WTC11 (cell line): ENCODE measurements at regions not wholly inside any gene's neighbourhood (a gene's known extent, or its start where the extent isn't known, plus 50 kb on each side); places are given as distances from the start of the nearest gene placed in this dataset.

Experiments
- ATAC-seq: fragments of 200-7000 bp; cut with Tn5 transposase; 2 replicates; pipeline ENCODE4 v1.10.0; 2021; ENCODE audit warnings: mild to moderate bottlenecking, moderate library complexity
- CTCF ChIA-PET: fragments of 300-600 bp; sonication (Branson Sonifier 250); formaldehyde crosslinking; loops from one replicate; lab custom pipeline; 2021; ENCODE audit warnings: antibody characterized with exemption; lab: Charles Lee
- POLR2A ChIA-PET: fragments of 350-600 bp; sonication (Branson Sonifier 250); formaldehyde crosslinking; loops from one replicate; lab custom pipeline; 2021; ENCODE audit warnings: antibody characterized with exemption; lab: Charles Lee
- DNase-seq: peaks from one replicate; pipeline ENCODE4 v3.0.0; 2021; ENCODE audit warnings: low spot score
- H3K27ac Mint-ChIP-seq: 2 replicates; pipeline ENCODE4 v1.8.0; 2021; ENCODE audit warnings: mixed read lengths
- H3K27me3 Mint-ChIP-seq: 2 replicates; pipeline ENCODE4 v1.8.0; 2021; ENCODE audit warnings: low read depth, mild to moderate bottlenecking, moderate library complexity, mixed read lengths
- H3K36me3 Mint-ChIP-seq: 2 replicates; pipeline ENCODE4 v1.8.0; 2021; ENCODE audit warnings: mixed read lengths
- H3K4me1 Mint-ChIP-seq: 2 replicates; pipeline ENCODE4 v1.8.0; 2022; ENCODE audit warnings: mixed read lengths
- H3K4me3 Mint-ChIP-seq: 2 replicates; pipeline ENCODE4 v1.8.0; 2021; ENCODE audit warnings: mild to moderate bottlenecking, moderate library complexity, mixed read lengths
- H3K9me3 Mint-ChIP-seq: 2 replicates; pipeline ENCODE4 v1.8.0; 2021; ENCODE audit warnings: mixed read lengths
- CBFB ChIP-seq: sonication (generic); formaldehyde crosslinking; IDR thresholded peaks from 2 replicates; pipeline ENCODE4 v1.8.1; 2022; ENCODE audit warnings: mild to moderate bottlenecking, low read depth, missing genetic modification reagents
- CDX4 ChIP-seq: fragments of 250-450 bp; sonication (Bioruptor Pico); IDR thresholded peaks from 2 replicates; pipeline ENCODE4 v1.9.0; 2021; ENCODE audit warnings: moderate library complexity, mild to moderate bottlenecking, inconsistent platforms, borderline replicate concordance
- CREM ChIP-seq: sonication (generic); formaldehyde crosslinking; IDR thresholded peaks from 2 replicates; pipeline ENCODE4 v1.8.1; 2022; ENCODE audit warnings: mild to moderate bottlenecking, missing genetic modification reagents, moderate library complexity
- FOXJ3 ChIP-seq: sonication (generic); formaldehyde crosslinking; IDR thresholded peaks from 2 replicates; pipeline ENCODE4 v1.9.0; 2021; ENCODE audit warnings: missing genetic modification reagents, mild to moderate bottlenecking, borderline replicate concordance
- FOXK1 ChIP-seq: sonication (generic); formaldehyde crosslinking; IDR thresholded peaks from 2 replicates; pipeline ENCODE4 v1.8.0; 2022; ENCODE audit warnings: mild to moderate bottlenecking, moderate library complexity, missing genetic modification reagents
- GTF2I ChIP-seq: fragments of 250-450 bp; sonication (Bioruptor Pico); conservative IDR thresholded peaks from 2 replicates; pipeline ENCODE4 v1.4.0; 2021; ENCODE audit warnings: mild to moderate bottlenecking
- IRF2 ChIP-seq: sonication (generic); formaldehyde crosslinking; IDR thresholded peaks from 2 replicates; pipeline ENCODE4 v1.8.0; 2022; ENCODE audit warnings: low read depth, missing genetic modification reagents, borderline replicate concordance
- MXD4 ChIP-seq: fragments of 250-450 bp; sonication (Bioruptor Pico); IDR thresholded peaks from 2 replicates; pipeline ENCODE4 v1.8.0; 2021; ENCODE audit warnings: mild to moderate bottlenecking, moderate library complexity, borderline replicate concordance
- NFATC4 ChIP-seq: fragments of 250-450 bp; sonication (Bioruptor Pico); IDR thresholded peaks from 2 replicates; pipeline ENCODE4 v1.9.0; 2021; ENCODE audit warnings: mild to moderate bottlenecking
- NFE2L1 ChIP-seq: sonication (generic); formaldehyde crosslinking; IDR thresholded peaks from 2 replicates; pipeline ENCODE4 v1.8.1; 2023; ENCODE audit warnings: missing genetic modification reagents
- NFYB ChIP-seq: sonication (generic); formaldehyde crosslinking; conservative IDR thresholded peaks from 2 replicates; pipeline ENCODE4 v1.8.0; 2022; ENCODE audit warnings: low read depth, missing genetic modification reagents
- NR2C2 ChIP-seq: sonication (generic); formaldehyde crosslinking; IDR thresholded peaks from 2 replicates; pipeline ENCODE4 v1.8.0; 2022; ENCODE audit warnings: mild to moderate bottlenecking, missing genetic modification reagents
- PRDM15 ChIP-seq: sonication (generic); formaldehyde crosslinking; IDR thresholded peaks from 2 replicates; pipeline ENCODE4 v1.8.0; 2022; ENCODE audit warnings: missing genetic modification reagents
- RELA ChIP-seq: sonication (generic); formaldehyde crosslinking; IDR thresholded peaks from 2 replicates; pipeline ENCODE4 v1.8.1; 2022; ENCODE audit warnings: missing genetic modification reagents, mild to moderate bottlenecking, borderline replicate concordance
- SMAD4 ChIP-seq: sonication (generic); formaldehyde crosslinking; IDR thresholded peaks from 2 replicates; pipeline ENCODE4 v1.8.0; 2022; ENCODE audit warnings: mild to moderate bottlenecking, missing genetic modification reagents
- SP1 ChIP-seq: sonication (generic); formaldehyde crosslinking; conservative IDR thresholded peaks from 2 replicates; pipeline ENCODE4 v1.8.1; 2022; ENCODE audit warnings: missing genetic modification reagents
- STAT6 ChIP-seq: sonication (generic); formaldehyde crosslinking; conservative IDR thresholded peaks from 2 replicates; pipeline ENCODE4 v1.8.1; 2023; ENCODE audit warnings: mild to moderate bottlenecking, low read depth, missing genetic modification reagents, moderate library complexity
- TCF7 ChIP-seq: sonication (generic); formaldehyde crosslinking; IDR thresholded peaks from 2 replicates; pipeline ENCODE4 v1.8.0; 2022; ENCODE audit warnings: mild to moderate bottlenecking, low read depth, missing genetic modification reagents, moderate library complexity
- TP53 ChIP-seq: sonication (generic); formaldehyde crosslinking; IDR thresholded peaks from 2 replicates; pipeline ENCODE4 v1.8.1; 2023; ENCODE audit warnings: mild to moderate bottlenecking, missing genetic modification reagents
- USF2 ChIP-seq: sonication (generic); formaldehyde crosslinking; IDR thresholded peaks from 2 replicates; pipeline ENCODE4 v1.8.1; 2023; ENCODE audit warnings: mild to moderate bottlenecking, missing genetic modification reagents, moderate library complexity
- ZBTB21 ChIP-seq: sonication (generic); formaldehyde crosslinking; IDR thresholded peaks from 2 replicates; pipeline ENCODE4 v1.8.1; 2023; ENCODE audit warnings: mild to moderate bottlenecking, missing genetic modification reagents, borderline replicate concordance
- ZNF263 ChIP-seq: sonication (generic); formaldehyde crosslinking; IDR thresholded peaks from 2 replicates; pipeline ENCODE4 v1.8.1; 2022; ENCODE audit warnings: low read depth, mild to moderate bottlenecking, moderate library complexity, missing genetic modification reagents
- ZNF512 ChIP-seq: sonication (generic); formaldehyde crosslinking; IDR thresholded peaks from 2 replicates; pipeline ENCODE4 v1.8.1; 2022; ENCODE audit warnings: missing genetic modification reagents, borderline replicate concordance
- TF ChIP-seq, protein P1 (sequence below): sonication (generic); formaldehyde crosslinking; IDR thresholded peaks from 2 replicates; pipeline ENCODE4 v1.8.0; 2022; ENCODE audit warnings: mild to moderate bottlenecking, missing genetic modification reagents

GRCh38 chr13:53749306-53749705 lies 720.7 kb downstream of the OLFM4 start:
- no peak for ATAC-seq
- CTCF ChIA-PET: no interaction called here
- H3K27me3 Mint-ChIP-seq: no peaks in the 10 kb centered on the region

DNA sequence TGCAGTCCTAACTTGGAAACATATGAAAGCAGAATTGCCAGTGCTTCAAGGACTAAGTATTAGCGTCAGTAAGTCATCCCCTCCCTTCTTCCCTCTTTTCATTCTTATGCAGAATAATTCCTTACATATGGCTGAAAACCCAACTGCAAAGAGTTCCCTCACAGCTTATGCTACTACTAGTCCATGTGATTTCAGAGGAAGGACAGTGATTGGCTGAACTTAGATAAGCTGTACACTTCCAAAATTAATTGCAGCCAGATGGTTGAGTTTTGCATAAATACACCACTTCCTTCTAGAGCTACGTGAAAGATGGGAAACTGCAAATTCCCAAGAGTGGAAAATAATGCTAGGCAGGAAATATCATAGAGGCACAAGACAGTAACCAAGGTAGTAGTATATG lies 730.4 kb downstream of the OLFM4 start:
- Mint-ChIP-seq H3K4me1 (peaks cover 7% of the 10 kb centered on the region), H3K27ac (no peak overlapping the region), H3K27me3 (no peaks in the 10 kb centered on the region; the same call in 1 of the 2 replicates), H3K9me3 (peaks cover 35% of the 10 kb centered on the region), H3K36me3 (no peaks in the 10 kb centered on the region; the same call in 1 of the 2 replicates), H3K4me3 (no peak overlapping the region)
- ChIA-PET POLR2A (no interaction called here), CTCF (interaction anchor here (1.2 to 1.4 kb wide), 2 partner anchors 64 to 508 kb away, joined by 3 to 6 read pairs; no protein-coding TSS in a partner anchor)
- ATAC-seq (peak; percentile 38; the same call in 1 of the 2 replicates), DNase-seq (no peak)
- no peak for TF ChIP-seq NFATC4 (CRISPR knock-in tag)
- TF ChIP-seq USF2 (CRISPR knock-in tag): peak; percentile 37

More at GRCh38 chr13:53749306-53749705, 720.7 kb downstream of the OLFM4 start:
- no peak for DNase-seq
- POLR2A ChIA-PET: no interaction called here
- no peak for TF ChIP-seq FOXJ3
- no peak for TF ChIP-seq FOXK1 (CRISPR knock-in tag)
- no peak for TF ChIP-seq ZNF263 (CRISPR knock-in tag)
- TF ChIP-seq CREM (CRISPR knock-in tag): no peak
- no peak for TF ChIP-seq NFE2L1 (CRISPR knock-in tag)
- TF ChIP-seq PRDM15 (CRISPR knock-in tag): no peak
- no peak for TF ChIP-seq SMAD4 (CRISPR knock-in tag)
- no peak for TF ChIP-seq SP1 (CRISPR knock-in tag)
- no peak for TF ChIP-seq IRF2 (CRISPR knock-in tag)
- no peak for TF ChIP-seq CDX4 (CRISPR knock-in tag)
- no peak for TF ChIP-seq CBFB (CRISPR knock-in tag)
- no peak for TF ChIP-seq RELA
- TF ChIP-seq NR2C2 (CRISPR knock-in tag): no peak
- no peak for TF ChIP-seq ZNF512
- no peak for TF ChIP-seq NFATC4 (CRISPR knock-in tag)
- no peak for TF ChIP-seq NFYB (CRISPR knock-in tag)
- TF ChIP-seq, all 79 proteins: peak for 0
- peaks cover 5% of the 10 kb centered on the region for H3K36me3 Mint-ChIP-seq
- peaks cover 18% of the 10 kb centered on the region for H3K9me3 Mint-ChIP-seq
- H3K4me3 Mint-ChIP-seq: no peak overlapping the region
- peaks cover 7% of the 10 kb centered on the region for H3K4me1 Mint-ChIP-seq
- H3K27ac Mint-ChIP-seq: no peak overlapping the region

- no peak overlapping the region for H3K27ac Mint-ChIP-seq
- H3K4me1 Mint-ChIP-seq: no peaks in the 10 kb centered on the region; the same call in 1 of the 2 replicates
- H3K36me3 Mint-ChIP-seq: no peaks in the 10 kb centered on the region
- H3K9me3 Mint-ChIP-seq: peaks cover 4% of the 10 kb centered on the region
- H3K27me3 Mint-ChIP-seq: no peaks in the 10 kb centered on the region; the same call in 1 of the 2 replicates
- POLR2A ChIA-PET: no interaction called here
- DNase-seq (no peak), ATAC-seq (no peak)
- H3K4me3 Mint-ChIP-seq: no peak overlapping the region
- CTCF ChIA-PET: interaction anchor here (0.6 kb wide), 1 partner anchor 525 kb away, joined by 4 read pairs; no protein-coding TSS in a partner anchor
- TF ChIP-seq STAT6 (CRISPR knock-in tag) (no peak), CREM (CRISPR knock-in tag) (no peak), ZBTB21 (CRISPR knock-in tag) (no peak), MXD4 (CRISPR knock-in tag) (no peak), TCF7 (CRISPR knock-in tag) (no peak), GTF2I (no peak), NR2C2 (CRISPR knock-in tag) (no peak), TP53 (CRISPR knock-in tag) (no peak)
- TF ChIP-seq, protein P1, sequence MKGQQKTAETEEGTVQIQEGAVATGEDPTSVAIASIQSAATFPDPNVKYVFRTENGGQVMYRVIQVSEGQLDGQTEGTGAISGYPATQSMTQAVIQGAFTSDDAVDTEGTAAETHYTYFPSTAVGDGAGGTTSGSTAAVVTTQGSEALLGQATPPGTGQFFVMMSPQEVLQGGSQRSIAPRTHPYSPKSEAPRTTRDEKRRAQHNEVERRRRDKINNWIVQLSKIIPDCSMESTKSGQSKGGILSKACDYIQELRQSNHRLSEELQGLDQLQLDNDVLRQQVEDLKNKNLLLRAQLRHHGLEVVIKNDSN (CRISPR knock-in tag): no peak
Measured at GRCh38 chr13:53775807-53776206, 747.2 kb downstream of the OLFM4 start.
